ENCODE measurements at regions not wholly inside any gene's neighbourhood (a gene's known extent, or its start where the extent isn't known, plus 50 kb on each side); places are given as distances from the start of the nearest gene placed in this dataset.

DNA sequence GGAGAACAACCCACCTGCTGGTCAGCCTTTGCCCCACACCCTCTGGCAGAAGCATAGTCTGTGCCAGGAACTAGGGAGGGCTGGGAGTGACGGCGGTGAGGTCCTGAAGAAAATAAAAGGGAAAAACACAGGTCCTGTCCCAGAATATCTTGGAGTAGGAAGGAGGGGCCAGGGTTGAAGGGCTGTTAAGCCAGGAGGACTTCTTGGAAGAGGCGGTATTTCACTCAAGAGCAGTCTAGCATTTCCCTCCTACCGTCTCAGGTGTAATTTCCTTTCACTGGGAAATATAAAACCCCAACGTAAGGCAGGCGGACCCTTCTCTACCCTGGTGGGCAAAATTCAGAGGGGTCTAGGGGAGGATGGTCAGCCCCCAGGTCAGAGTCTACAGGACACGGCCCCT lies 72.7 kb upstream of the TTC34 start:
- no peak for ATAC-seq
- Histone ChIP-seq H3K4me1 (peaks cover 0 to 14% (median 0%) of the 10 kb centered on the region in 9 donors), H3K27ac (no peak overlapping the region), H3K9me3 (peaks cover 0 to 29% (median 16%) of the 10 kb centered on the region in 11 donors), H3K4me3 (no peak overlapping the region), H3K36me3 (no peaks in the 10 kb centered on the region), H3K27me3 (peaks cover 0 to 49% (median 14%) of the 10 kb centered on the region in 7 donors)
- TF ChIP-seq CTCF (IDR thresholded peaks at IDR 0.05): no peak
- no peak for DNase-seq
- 84 to 85% methylated on average over 7 of the region's 7 CpGs for WGBS, 2 donors
- intact Hi-C loops (cut with DNase I): loop anchor here in 1 of 10 donors (10.0 kb wide), 1 partner anchor 551 kb away; no protein-coding TSS in a partner anchor

DNA sequence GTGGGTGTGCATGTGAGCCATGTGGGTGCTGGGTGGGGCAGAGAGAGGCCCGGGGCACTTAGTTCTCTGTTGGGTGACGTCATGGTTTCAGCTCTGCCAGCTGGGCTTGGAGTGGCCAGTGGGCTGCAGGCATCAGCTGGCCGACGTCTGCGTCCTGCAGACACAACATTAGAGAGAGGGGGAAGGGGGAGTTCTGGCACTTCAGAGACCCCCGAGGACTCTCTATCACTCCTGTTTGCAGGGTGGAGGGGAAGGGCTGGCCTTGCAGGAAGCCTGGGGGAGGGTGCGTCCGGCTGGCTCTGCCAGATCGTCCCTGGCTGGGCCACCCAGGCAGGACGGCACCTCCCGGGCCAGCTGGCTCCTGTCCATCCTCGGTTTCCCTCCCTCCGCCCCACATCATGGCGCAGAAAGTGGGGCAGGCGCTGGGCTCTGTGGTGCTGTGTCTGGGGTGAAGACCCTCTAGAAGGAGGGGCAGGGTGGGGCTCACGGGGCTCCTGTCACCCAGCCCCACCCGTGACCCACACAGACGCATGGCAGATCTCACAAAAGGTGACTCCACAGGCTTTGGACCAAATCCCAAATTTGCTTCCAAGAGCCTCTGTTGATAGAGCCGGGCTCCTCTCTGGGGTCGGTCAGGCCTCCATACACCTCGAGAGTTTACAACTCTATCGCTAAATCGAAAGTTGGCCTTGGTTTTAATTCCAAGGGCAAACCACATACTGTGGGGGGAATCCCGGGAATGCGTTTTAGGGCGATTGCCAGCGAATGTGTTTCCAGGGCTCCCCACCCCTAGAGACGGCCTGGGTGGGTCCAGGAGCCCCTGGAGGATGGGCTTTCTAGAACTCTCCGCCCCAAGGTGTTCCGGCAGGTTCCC lies 73.4 kb upstream of the TTC34 start:
- peaks cover 0 to 28% (median 16%) of the 10 kb centered on the region in 11 donors for H3K9me3 ChIP-seq
- intact Hi-C loops (cut with DNase I): loop anchor here in 2 of 10 donors (5.0 to 10.0 kb wide), 2 partner anchors 537 to 550 kb away; no protein-coding TSS in a partner anchor
- no peak overlapping the region for H3K27ac ChIP-seq
- DNase-seq: no peak
- WGBS, 2 donors: 46 to 58% methylated on average over 24 to 30 of the region's 30 CpGs
- H3K27me3 ChIP-seq: peaks cover 0 to 51% (median 14%) of the 10 kb centered on the region in 7 donors
- no peak overlapping the region for H3K4me3 ChIP-seq
- TF ChIP-seq CTCF (IDR thresholded peaks at IDR 0.05): no peak
- H3K36me3 ChIP-seq: no peaks in the 10 kb centered on the region
- peak in 1 of 8 donors; percentile 22 for ATAC-seq
- peaks cover 0 to 14% (median 0%) of the 10 kb centered on the region in 9 donors for H3K4me1 ChIP-seq

DNA sequence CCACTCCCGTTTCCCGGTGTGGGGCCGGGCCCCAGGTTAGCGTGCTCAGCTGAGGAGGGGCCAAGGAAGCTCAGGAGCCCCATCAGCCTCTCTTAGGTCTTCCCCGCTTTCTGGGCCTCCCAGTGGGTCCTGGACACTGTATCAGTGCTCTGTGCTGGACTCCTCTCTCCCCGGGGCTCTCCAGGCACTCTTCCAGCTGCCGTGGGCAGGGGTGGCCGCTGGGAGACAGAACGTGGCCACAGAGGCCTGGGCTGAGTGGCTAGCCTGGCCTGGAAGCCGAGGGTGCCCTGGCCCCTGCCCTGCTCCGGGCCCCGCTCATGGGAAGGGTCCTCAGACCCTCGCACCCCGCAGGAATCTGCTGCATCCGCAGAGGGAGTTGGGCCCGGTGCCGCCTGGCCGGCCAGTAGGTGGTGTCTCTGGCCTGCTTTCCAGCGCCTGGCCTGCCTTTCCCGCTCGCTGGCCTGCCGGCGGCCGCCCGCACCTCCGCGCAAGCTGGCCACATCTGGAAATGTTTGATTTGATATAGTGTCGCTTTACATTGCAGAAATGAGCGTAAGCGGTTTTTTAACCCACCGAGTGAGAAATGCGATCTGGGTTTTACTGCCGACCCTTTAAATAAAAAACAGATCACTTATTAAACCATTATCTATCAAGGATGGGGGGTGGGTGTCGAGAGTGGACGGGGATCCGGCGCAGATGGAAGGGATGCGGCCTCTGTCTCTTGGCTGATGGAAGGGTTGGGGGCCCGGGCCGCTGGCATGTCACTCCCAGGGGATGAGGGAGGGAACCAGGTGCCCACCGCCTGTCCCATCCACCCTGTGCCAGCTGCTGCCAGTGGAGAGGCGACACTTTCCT lies 74.4 kb upstream of the TTC34 start:
- Histone ChIP-seq H3K27me3 (peaks cover 0 to 62% (median 14%) of the 10 kb centered on the region in 7 donors), H3K27ac (no peak overlapping the region), H3K4me1 (peaks cover 0 to 14% (median 0%) of the 10 kb centered on the region in 9 donors), H3K4me3 (no peak overlapping the region), H3K9me3 (peaks cover 0 to 17% (median 12%) of the 10 kb centered on the region in 11 donors), H3K36me3 (no peaks in the 10 kb centered on the region)
- DNase-seq (peak in 1 of 2 donors; percentile 45), ATAC-seq (peak in 6 of 8 donors; percentile 23 to 67 (median 50))
- peak in 8 of 9 donors; percentile 24 to 65 (median 50) for TF ChIP-seq CTCF (IDR thresholded peaks at IDR 0.05)
- WGBS, 2 donors: 45 to 46% methylated on average over 42 of the region's 42 CpGs
- intact Hi-C loops (cut with DNase I): loop anchor here in 3 of 10 donors (2.0 to 10.0 kb wide), 3 partner anchors 536 to 549 kb away; no protein-coding TSS in a partner anchor

DNA sequence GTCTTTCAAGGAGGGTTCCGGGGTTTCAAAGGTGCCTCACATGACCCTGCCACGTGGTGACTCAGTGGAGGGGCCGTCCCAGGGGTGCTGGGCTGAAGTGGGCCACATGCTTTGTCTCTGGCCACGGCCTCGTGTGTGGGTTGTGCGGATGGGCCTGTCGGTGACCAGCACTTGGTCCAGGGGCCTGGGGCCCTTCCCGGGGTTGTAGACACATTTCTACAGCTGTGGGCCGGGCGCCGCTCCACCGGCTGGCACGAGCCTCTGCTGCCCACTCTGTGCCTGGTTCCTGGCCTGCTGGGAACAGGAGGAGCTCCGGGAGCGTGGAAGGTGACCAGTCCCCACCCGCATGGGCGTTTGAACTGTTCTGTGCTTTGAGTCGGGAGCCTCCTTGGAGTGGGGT lies 75.4 kb upstream of the TTC34 start:
- Histone ChIP-seq H3K4me1 (peaks cover 0 to 14% (median 0%) of the 10 kb centered on the region in 9 donors), H3K9me3 (peaks cover 0 to 8% (median 3%) of the 10 kb centered on the region in 11 donors), H3K36me3 (no peaks in the 10 kb centered on the region), H3K27ac (no peak overlapping the region), H3K4me3 (no peak overlapping the region), H3K27me3 (peaks cover 0 to 63% (median 14%) of the 10 kb centered on the region in 7 donors)
- TF ChIP-seq CTCF (IDR thresholded peaks at IDR 0.05): no peak
- 88 to 92% methylated on average over 18 of the region's 18 CpGs for WGBS, 2 donors
- DNase-seq: no peak
- ATAC-seq: no peak
- intact Hi-C loops (cut with DNase I): loop anchor here in 3 of 10 donors (2.0 to 10.0 kb wide), 3 partner anchors 535 to 548 kb away; no protein-coding TSS in a partner anchor
